HPDE6-E6E7 (cell line): ENCODE measurements at regions not wholly inside any gene's neighbourhood (a gene's known extent, or its start where the extent isn't known, plus 50 kb on each side); places are given as distances from the start of the nearest gene placed in this dataset.
"Not testable (repeated sequence)": the region's sequence is repeated elsewhere in the genome, so short reads cannot be mapped to it uniquely, and the experiment has no call there.

Experiments
- DNase-seq: peaks from one replicate; pipeline ENCODE4 v3.0.0; 2011; ENCODE audit warnings: missing footprints; ENCODE audit errors: extremely low spot score

- no peak for DNase-seq
Measured at GRCh38 chr2:53208815-53209214, 558.8 kb upstream of the CHAC2 start.

GRCh38 chr2:53206226-53206625 lies 561.4 kb upstream of the CHAC2 start:
- not testable (repeated sequence) for DNase-seq

DNA sequence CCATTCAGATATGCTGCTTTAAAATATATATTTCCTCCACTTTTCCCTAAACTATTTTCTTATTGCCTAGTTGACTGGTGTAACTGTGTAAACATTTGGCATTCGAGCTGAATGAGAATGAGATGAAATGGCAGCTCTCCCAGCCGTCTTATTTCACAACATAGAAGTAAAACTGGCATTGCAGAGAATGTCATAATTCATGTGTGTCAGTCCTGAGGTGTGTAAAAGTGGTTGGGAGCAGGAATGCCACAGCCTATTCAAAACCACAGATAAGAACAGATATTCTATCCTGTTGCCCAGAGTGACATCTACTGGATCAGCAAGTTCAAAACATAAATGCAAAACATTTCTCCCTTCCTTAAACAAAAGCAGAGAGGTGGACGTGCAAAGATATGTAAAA lies 565.5 kb upstream of the CHAC2 start:
- DNase-seq, result peak; percentile 44

GRCh38 chr2:53200072-53200471 lies 567.5 kb upstream of the CHAC2 start:
- no peak for DNase-seq

DNA sequence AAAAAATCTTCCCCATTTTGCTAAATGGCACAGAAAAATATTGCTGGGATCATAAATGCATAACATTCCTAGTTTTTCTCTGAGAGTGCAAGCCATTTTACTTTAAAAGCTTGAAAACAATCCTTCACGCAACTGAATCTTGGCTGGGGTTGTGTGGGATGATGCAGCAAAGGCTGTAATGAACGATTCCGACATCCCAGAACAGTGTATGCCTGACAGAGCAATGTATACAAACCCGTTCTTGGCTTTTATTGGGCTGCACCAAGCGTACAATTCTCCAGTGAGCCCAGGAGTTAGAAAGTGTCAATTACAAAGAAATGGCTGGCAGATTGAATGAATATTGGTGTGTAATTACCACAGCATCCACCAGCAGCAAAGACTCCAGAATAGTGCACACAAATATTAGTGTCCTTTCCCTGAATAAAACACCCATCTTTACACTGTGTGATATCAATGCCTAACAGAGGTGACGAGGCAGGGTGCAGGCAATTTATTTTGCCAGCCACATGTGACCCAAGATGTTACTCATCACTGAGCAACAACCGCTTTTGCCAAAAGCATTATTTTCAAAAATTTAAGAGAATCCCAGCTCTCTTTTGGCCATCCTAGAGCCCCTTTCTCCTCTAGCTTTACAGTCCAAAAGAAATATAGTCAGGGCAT lies 578.6 kb upstream of the CHAC2 start:
- DNase-seq, result no peak

GRCh38 chr2:53183581-53183980 lies 584.0 kb upstream of the CHAC2 start:
- DNase-seq, result no peak

- peak; percentile 37 for DNase-seq
Measured at GRCh38 chr2:53182601-53183000, 585.0 kb upstream of the CHAC2 start.

DNA sequence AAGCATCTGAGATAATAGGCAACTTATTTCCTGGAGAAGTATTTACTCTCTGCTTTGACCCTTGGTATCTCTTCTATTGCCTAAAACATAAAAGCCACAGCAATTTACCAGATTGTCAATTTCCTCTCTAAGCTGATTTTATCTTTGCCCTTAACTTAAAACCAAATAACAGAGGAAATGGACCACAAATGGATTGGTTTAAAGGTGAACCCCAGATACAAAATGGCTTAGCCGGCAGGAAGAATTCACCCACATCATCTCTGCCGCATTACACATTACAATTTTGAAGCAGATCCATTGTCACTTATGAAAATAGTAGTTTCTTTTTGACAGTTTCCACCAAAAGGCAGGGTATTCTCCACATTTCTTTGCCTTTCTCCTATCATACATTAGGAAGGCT lies 585.8 kb upstream of the CHAC2 start:
- DNase-seq, result no peak

GRCh38 chr2:53177327-53177726 lies 590.3 kb upstream of the CHAC2 start:
- DNase-seq, result no peak

DNA sequence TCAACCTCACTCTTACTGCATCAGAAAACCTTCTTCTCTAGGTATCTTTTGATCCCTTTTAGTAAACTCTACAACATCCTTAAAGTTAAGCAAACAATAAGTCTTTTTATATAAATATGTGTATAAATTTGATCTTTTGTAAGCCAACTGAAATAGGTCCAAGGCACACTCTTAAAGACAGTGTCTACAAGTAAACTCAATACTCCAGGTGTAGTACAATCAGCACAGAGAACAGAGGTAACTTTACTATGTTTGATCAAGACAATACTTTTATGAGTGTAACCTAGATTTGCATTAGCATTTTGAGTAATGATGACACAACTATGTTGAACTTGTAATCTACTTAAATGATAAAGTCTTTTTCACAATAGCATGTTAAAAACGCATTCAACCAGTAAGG lies 593.1 kb upstream of the CHAC2 start:
- DNase-seq, result no peak

GRCh38 chr2:53173698-53174455 lies 593.7 kb upstream of the CHAC2 start:
- no peak for DNase-seq

DNA sequence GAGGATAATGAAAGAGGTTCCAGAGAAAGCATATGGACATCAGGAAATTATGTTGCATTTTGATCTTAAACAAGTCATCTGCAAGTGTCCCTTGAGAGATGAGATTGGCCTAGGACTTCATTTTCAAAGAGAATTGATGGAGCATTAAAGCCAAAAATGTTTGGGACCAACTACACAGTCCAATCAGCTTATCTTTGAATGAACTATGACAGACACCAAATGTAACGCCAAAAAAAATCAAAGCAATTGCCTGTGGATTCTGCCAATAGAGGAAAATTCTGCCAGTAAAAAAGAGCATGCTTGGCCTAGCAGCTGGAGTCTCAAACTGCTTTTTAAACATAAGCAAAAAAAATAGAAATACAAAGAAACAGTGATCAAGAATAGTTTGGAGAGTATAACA lies 594.5 kb upstream of the CHAC2 start:
- DNase-seq, result no peak

- DNase-seq, result no peak
Measured at GRCh38 chr2:53170466-53170865, 597.1 kb upstream of the CHAC2 start.

GRCh38 chr2:53167227-53167626 lies 600.4 kb upstream of the CHAC2 start:
- no peak for DNase-seq

GRCh38 chr2:53150146-53150545 lies 617.5 kb upstream of the CHAC2 start:
- DNase-seq, result no peak

- no peak for DNase-seq
Measured at GRCh38 chr2:53148221-53148620, 619.4 kb upstream of the CHAC2 start.

DNA sequence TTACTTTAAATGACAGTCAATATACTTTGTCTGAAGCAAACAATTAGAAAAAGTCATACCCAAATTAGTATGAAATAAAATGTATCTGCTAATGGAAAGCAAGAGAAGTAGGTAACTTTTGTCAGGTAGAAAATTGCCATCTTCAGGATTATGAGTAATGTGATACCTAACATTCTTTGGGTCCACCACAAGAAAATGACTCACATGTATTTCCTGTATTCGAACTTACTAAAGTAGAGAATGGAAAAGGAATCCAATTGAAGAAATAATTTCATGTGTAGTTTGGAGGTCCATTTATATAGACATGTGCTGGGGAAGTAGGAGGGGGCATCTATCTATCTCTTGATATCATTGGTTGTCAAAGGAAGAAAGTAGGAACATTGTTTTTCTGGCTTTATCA lies 636.2 kb upstream of the CHAC2 start:
- peak; percentile 16 for DNase-seq

DNA sequence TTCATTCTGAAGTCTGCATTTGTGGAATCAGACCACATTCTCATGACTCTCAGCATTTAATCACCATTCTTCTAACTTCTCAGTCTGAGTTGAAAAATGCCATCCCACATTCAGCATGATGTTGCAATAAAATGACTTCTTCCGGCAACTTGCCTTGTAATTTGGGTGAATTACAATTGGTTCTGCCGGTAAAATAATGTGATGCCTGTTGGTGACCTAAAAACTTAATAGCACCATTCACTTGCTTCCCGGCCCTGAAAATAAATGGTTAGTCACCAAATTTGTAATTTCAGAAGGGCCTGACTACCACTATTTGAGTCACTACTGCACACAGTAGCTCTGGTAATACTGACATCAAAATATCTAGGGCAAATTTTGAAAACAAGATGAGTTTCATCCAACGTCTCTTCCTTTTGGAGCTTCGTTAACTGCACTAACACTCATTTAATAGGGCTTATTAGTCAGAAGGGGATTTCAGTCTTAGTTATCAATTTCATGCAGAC lies 637.1 kb upstream of the CHAC2 start:
- DNase-seq, result peak; percentile 8

GRCh38 chr2:53129851-53130250 lies 637.8 kb upstream of the CHAC2 start:
- peak; percentile 12 for DNase-seq

DNA sequence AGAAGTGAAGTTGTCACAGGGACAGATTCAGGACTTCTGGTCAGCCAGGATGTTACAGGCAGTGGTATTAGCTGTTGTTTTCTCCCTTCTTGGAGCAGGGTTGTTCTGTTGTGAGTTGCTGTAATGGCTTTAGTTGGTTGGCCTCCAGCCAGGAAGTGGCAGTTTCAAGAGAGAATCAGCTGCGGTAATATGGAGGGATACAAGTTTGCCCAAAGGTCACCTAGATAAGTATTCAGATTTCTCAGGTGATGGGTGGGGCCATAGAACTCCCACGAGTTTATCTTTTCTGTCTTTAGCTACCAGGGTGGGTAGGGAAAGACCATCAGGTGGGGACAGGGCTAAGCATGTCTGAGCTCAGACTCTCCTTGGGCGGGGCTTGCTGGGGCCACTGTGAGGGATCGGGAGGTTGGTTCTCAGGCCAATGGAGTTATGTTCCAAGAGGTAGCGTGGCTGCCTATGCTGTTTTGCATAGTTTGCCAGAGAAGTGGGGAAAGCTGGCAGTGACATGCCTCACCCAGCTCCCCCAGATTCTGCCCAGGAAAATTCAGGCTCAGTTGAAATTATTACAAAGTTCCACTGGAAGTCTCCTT lies 640.4 kb upstream of the CHAC2 start:
- DNase-seq, result no peak

GRCh38 chr2:53114991-53115390 lies 652.6 kb upstream of the CHAC2 start:
- no peak for DNase-seq

- DNase-seq, result no peak
Measured at GRCh38 chr2:53114582-53114981, 653.0 kb upstream of the CHAC2 start.

GRCh38 chr2:53112408-53112807 lies 655.2 kb upstream of the CHAC2 start:
- DNase-seq, result not testable (repeated sequence)
